Lung (tissue), 11 donors: ENCODE measurements at regions not wholly inside any gene's neighbourhood (a gene's known extent, or its start where the extent isn't known, plus 50 kb on each side); places are given as distances from the start of the nearest gene placed in this dataset.
A peak's percentile ranks its signal among the peaks of the same experiment; 100 is the strongest.

Experiments
- ATAC-seq: fragments of 200-7000 bp; cut with Tn5 transposase; one replicate; pipeline ENCODE4 v1.9.1; 2020; ENCODE audit warnings: moderate number of reproducible peaks; ENCODE audit not compliant: insufficient read depth, low FRiP score
- DNase-seq, 3 donors: peaks; one replicate each; pipeline ENCODE4 v3.0.0-alpha.2; 2013 to 2017
- H3K27ac ChIP-seq, 2 donors: one replicate each; pipeline ENCODE4 v1.5.1; 2013; ENCODE audit warnings: mild to moderate bottlenecking in 2 of 2, moderate library complexity in 2 of 2, control low read depth in 1 of 2, inconsistent platforms in 1 of 2, low read depth in 1 of 2, low read length in 1 of 2
- H3K27me3 ChIP-seq, 3 donors: one replicate each; pipeline ENCODE4 v1.5.1; 2013; ENCODE audit warnings: low read length in 2 of 3; ENCODE audit not compliant: control insufficient read depth in 3 of 3, insufficient read depth in 3 of 3
- H3K36me3 ChIP-seq, 4 donors: one replicate each; pipeline ENCODE4 v1.5.1; 2013; ENCODE audit warnings: low read length in 4 of 4, mild to moderate bottlenecking in 1 of 4, moderate library complexity in 1 of 4; ENCODE audit not compliant: control insufficient read depth in 4 of 4, insufficient read depth in 4 of 4
- H3K4me1 ChIP-seq, 5 donors: one replicate each; pipeline ENCODE4 v1.5.1; 2013; ENCODE audit warnings: low read length in 5 of 5, mild to moderate bottlenecking in 2 of 5, moderate library complexity in 1 of 5; ENCODE audit not compliant: control insufficient read depth in 5 of 5, insufficient read depth in 5 of 5
- H3K4me3 ChIP-seq: one replicate; pipeline ENCODE4 v1.5.1; 2013; ENCODE audit warnings: mild to moderate bottlenecking, control low read depth, moderate library complexity
- H3K9ac ChIP-seq, 2 donors: one replicate each; pipeline ENCODE4 v1.5.1; 2013; ENCODE audit warnings: low read length in 2 of 2, control low read depth in 1 of 2; ENCODE audit not compliant: insufficient read depth in 1 of 2
- H3K9me3 ChIP-seq, 4 donors: one replicate each; pipeline ENCODE4 v1.5.1; 2013; ENCODE audit warnings: low read length in 3 of 4, mild to moderate bottlenecking in 1 of 4, moderate library complexity in 1 of 4; ENCODE audit not compliant: control insufficient read depth in 4 of 4, insufficient read depth in 3 of 4
- CTCF ChIP-seq: IDR thresholded peaks from 2 replicates; pipeline ENCODE4 v1.5.1; 2012; ENCODE audit warnings: mild to moderate bottlenecking; ENCODE audit errors: control extremely low read depth, extremely low read depth
- WGBS, 2 donors: extraction: QIAGEN DNeasy Blood & Tissue Kit; methylation state at CpG; one replicate each; pipeline ENCODE4 v1.1.7; 2013; 5-methylcytosine and 5-hydroxymethylcytosine counted together
- donor health status: control.
- donor health status: control.
- donor health status: Bipolar disorder and iron deficiency.
- donor health status: healthy.
- donor health status: DM: yes; HTN: yes; CAD: no.

GRCh38 chr1:88053065-88053464, 631.0 kb upstream of the PKN2 start:
- Histone ChIP-seq H3K36me3 (no peaks in the 10 kb centered on the region), H3K4me3 (no peak overlapping the region), H3K9me3 (peaks cover 0 to 2% (median 0%) of the 10 kb centered on the region in 4 donors), H3K27ac (no peak overlapping the region), H3K9ac (no peak overlapping the region), H3K27me3 (no peaks in the 10 kb centered on the region), H3K4me1 (peaks cover 0 to 3% (median 0%) of the 10 kb centered on the region in 5 donors)
- WGBS, 2 donors, result 85 to 88% methylated on average over 2 of the region's 2 CpGs
- ATAC-seq, result no peak
- DNase-seq, result no peak
- no peak for TF ChIP-seq CTCF

GRCh38 chr1:88056881-88057280, 627.2 kb upstream of the PKN2 start:
- TF ChIP-seq CTCF, result no peak
- 80 to 92% methylated on average over 3 of the region's 3 CpGs for WGBS, 2 donors
- H3K4me3 ChIP-seq, result no peak overlapping the region

GRCh38 chr1:88058205-88058604, 625.9 kb upstream of the PKN2 start:
- TF ChIP-seq CTCF, result no peak
- 34 to 56% methylated on average over 2 of the region's 2 CpGs for WGBS, 2 donors
- peaks cover 0 to 2% (median 0%) of the 10 kb centered on the region in 4 donors for H3K9me3 ChIP-seq
- no peaks in the 10 kb centered on the region for H3K4me1 ChIP-seq
- no peak overlapping the region for H3K9ac ChIP-seq
- no peak overlapping the region for H3K4me3 ChIP-seq
- DNase-seq, result no peak
- no peaks in the 10 kb centered on the region for H3K27me3 ChIP-seq
- no peak overlapping the region for H3K27ac ChIP-seq
- ATAC-seq, result no peak
- H3K36me3 ChIP-seq, result no peaks in the 10 kb centered on the region

More at GRCh38 chr1:88056881-88057280, 627.2 kb upstream of the PKN2 start:
- ATAC-seq (no peak), DNase-seq (no peak)
- Histone ChIP-seq H3K9ac (no peak overlapping the region), H3K4me1 (no peaks in the 10 kb centered on the region), H3K27me3 (no peaks in the 10 kb centered on the region), H3K9me3 (peaks cover 0 to 2% (median 0%) of the 10 kb centered on the region in 4 donors), H3K27ac (no peak overlapping the region), H3K36me3 (no peaks in the 10 kb centered on the region)

GRCh38 chr1:88060112-88060673, 623.9 kb upstream of the PKN2 start:
- no peak overlapping the region for H3K4me3 ChIP-seq
- H3K27me3 ChIP-seq, result no peaks in the 10 kb centered on the region
- no peaks in the 10 kb centered on the region for H3K36me3 ChIP-seq
- no peak for TF ChIP-seq CTCF
- no peak overlapping the region for H3K9ac ChIP-seq
- no peak overlapping the region for H3K27ac ChIP-seq
- no peaks in the 10 kb centered on the region for H3K4me1 ChIP-seq
- no peaks in the 10 kb centered on the region for H3K9me3 ChIP-seq
- DNase-seq, result peak in 1 of 3 donors; percentile 12
- no peak for ATAC-seq
- 74 to 76% methylated on average over 1 of the region's 1 CpG for WGBS, 2 donors
